Left lobe of liver (tissue), 2 donors: ENCODE measurements at regions not wholly inside any gene's neighbourhood (a gene's known extent, or its start where the extent isn't known, plus 50 kb on each side); places are given as distances from the start of the nearest gene placed in this dataset.
A peak's percentile ranks its signal among the peaks of the same experiment; 100 is the strongest.

Experiments
- ATAC-seq: fragments of 200-7000 bp; cut with Tn5 transposase; one replicate; pipeline ENCODE4 v1.9.1; 2020; ENCODE audit warnings: mild to moderate bottlenecking, moderate library complexity
- DNase-seq: peaks from one replicate; pipeline ENCODE4 v3.0.0-alpha.2; 2020; ENCODE audit warnings: low spot score
- donor health status: DM: no; HTN: no; CAD: no; lungs with moderate emphysema.
- donor health status: DM: no; HTN: yes; CAD: no.

DNA sequence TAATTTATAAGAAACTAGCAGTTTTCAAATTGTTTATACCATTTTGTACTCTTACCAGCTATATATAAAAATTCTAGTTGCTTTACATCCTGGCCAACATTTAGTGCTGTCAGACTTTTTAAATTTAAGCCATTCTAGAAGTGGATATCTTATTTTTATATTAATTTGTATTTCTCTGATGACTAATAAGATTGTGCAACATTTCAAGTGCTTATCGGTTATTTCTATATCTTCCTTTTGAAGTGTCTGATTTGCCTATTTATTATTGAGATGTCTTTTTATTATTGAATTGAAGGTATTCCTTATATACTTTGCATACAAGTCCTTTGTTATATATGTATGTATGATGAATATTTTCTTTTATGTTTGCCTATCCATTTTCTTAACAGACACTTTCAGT is 324.0 kb downstream of the ELAVL2 start:
- DNase-seq: no peak
- no peak for ATAC-seq

DNA sequence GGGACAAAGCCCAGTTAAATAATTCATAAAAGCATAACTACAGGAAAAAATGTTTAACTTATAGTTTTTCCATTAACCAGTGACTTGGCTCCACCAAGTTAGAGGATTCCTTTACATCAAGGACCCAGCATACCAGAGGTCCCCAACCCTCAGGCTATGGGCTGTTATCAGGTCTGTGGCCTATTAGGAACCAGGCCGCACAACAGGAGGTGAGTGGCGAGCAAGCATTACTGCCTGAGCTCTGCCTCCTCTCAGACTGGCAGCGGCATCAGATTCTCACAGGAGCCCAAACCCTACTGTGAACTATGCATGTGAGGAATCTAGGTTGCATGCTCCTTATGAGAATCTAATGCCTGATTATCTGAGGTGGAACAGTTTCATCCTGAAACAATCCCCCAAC is 303.1 kb downstream of the ELAVL2 start:
- ATAC-seq: no peak
- no peak for DNase-seq

DNA sequence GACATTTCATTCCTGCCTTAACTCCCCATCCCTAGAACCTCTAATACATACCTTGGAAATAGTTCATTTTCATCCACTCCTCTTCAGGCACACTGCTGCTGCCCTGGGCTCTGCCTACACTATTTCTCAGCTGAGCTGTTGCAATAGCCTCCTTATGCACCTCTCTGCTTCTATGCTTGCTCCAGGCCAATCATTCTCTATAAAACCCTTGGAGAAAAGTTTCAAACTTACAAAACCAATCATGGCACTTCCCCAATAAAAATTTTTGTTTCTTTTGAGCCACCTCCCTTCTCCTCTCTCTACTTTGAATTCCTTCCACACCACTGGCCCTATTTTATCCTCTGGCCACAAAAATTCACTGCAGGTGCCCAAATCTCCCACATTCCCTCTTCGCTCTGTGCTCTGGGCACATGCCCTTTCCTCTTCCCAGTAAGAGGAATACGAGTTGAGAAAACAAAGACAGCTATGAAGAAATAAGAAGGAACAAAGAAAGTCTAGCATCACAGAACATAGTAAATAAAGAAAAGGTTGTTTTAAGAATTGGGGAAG is 301.4 kb downstream of the ELAVL2 start:
- ATAC-seq (no peak), DNase-seq (no peak)

DNA sequence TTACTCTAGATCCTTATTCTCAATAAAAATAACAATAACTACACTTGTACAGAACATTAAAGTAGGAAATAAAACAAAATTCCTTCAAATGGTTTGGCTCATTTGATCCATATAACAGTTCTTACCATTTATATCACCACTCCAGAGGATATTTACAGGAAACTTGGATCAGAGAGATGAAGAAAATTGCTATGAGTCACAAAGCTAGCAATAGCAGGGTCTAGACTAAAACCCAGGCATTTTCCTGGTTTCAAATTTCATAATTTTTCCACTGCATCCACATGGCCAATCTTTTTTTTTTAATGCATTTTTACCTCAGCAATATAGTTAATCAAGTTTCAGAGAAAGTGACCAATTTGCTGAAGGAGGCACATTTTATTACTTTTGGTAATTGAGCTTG is 299.2 kb downstream of the ELAVL2 start:
- DNase-seq (no peak), ATAC-seq (no peak)

DNA sequence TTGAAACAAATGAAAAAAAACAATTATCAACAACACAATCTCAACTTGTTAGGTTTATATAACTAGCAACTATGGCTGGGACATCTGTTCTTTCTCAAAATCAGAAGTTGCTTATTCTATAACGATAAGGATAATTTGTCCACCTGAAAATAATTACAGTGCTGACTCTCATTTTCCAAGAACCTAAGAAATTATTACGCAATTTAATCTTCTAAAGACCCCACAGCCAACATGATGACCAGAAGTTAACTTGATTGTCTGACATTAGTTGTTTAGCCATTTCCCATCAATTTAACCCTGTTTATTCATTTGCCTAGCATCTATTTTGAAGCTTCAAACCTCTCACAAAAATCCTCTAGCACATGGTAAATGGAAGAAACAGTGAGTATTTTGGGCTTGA is 293.8 kb downstream of the ELAVL2 start:
- DNase-seq: no peak
- no peak for ATAC-seq

DNA sequence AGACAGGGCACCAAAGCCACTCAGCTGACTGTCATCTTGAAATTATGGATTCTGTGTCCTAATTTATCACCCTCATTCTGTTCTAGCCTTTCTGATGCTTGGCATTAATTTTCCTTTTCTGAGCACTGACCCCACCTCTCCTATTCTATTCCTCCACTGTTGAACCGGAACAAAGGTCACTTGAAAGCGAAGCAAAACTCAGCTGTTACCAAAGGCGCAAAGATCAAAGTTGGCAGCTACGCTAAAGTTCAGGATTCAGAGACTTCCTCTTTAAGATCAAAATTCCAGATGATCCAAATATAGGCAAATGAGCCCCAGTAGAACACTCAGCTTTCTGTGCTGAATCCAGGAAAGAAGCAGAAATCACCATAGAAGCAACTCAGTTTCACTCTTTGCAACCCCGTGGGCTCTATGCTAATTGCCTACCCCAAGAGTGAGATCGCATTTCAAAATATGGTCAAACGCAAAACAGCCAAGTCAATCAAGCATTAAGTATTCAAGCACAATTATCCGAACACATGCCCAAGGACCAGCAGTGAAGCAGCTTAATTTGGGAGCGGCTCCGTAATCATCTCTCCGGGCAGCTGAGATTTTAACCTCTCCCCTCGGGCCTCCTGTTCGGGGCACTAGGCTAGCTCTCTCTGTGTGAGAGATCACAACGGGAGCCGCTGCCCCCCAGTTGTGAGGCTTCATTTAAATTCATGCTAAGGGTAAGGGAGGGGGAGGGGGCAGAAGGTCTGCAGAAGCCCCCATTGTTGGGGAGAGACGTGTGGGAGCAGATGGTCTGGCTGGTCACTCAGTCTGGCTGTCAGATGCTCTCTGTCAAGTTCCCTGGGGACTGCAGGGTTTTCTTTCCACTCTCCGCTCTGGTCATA is 288.6 kb downstream of the ELAVL2 start:
- ATAC-seq (peak; percentile 84), DNase-seq (no peak)

DNA sequence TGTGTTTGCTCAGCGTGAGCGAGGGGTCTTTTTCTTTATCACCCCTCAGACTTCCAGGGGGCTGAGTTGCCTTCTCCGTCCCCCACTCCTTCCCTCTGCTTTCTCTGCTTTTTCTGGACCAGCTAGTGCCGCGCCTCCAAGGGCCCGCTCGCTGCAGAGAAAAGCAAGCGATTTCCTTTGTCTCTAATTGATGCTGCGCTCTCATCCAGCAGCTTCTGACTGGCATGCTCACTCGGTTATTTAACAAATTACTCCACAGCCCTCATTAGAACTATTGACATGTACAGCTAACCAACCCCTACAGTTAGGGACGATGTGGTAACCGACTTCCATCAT is 288.0 kb downstream of the ELAVL2 start:
- DNase-seq: no peak

DNA sequence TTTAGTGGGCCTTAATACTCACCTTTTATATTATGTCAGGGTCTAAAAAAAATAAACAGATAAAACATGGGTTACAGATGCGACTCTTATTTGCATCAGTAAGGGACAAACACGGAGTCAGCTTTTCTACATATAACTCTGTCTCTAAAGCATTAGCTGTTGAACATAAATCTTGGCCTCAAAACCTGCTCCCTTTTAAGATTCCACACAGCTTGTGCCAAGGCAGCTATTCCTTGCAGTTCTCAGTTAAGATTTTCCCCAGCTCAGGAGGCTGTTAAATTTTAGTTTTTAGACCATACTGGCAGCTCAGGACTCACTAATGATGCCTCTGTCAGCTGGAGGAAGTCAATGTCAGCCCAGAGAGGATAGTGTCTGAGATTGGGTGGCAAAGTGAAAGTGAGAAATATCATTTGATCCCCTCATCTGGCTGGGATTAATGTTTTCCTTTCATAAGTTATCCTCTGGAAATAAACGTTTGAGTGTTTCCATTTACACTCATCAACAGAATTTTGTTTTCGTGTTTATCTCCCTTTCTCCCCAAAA is 287.5 kb downstream of the ELAVL2 start:
- DNase-seq (no peak), ATAC-seq (no peak)

More for the DNA sequence above, 288.0 kb downstream of the ELAVL2 start:
- ATAC-seq: no peak

DNA sequence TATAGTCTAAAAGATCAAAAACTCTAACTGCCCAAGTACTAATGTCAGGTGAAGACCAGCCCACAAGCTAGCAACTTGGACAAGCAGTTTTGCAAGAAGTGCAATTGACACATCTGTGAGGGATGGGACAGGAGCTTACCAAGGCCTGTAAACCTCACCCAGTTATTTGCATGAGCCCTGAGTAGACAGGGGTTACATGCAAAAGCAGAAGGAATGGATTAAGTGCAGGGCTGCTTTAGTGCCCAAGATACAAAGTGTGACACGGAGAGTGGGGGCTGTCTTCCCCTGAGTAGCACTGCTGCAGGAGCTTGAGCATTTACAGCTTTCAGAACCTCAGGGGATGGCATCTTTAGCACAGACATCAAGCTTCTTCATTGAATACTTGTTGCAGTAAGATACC is 286.7 kb downstream of the ELAVL2 start:
- DNase-seq: no peak
- no peak for ATAC-seq

DNA sequence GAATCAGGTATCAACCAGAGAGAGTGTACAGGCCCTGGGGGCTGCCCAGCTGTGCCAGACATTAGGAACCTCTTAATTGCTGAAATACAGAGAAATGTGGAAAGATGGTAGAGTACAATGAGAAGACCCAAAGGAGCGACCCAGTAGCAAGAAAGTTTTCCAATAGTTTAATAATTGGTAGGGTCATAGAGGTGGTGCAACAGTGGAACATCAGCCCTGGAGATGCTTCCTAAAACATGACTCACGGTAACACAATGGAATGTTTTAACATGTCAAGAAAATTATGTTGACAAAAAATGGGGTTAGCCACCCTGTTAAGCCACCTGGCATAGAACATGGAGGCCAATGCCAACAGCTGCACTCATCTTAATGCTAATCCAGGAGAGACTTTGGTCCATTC is 284.1 kb downstream of the ELAVL2 start:
- no peak for ATAC-seq
- DNase-seq: no peak

DNA sequence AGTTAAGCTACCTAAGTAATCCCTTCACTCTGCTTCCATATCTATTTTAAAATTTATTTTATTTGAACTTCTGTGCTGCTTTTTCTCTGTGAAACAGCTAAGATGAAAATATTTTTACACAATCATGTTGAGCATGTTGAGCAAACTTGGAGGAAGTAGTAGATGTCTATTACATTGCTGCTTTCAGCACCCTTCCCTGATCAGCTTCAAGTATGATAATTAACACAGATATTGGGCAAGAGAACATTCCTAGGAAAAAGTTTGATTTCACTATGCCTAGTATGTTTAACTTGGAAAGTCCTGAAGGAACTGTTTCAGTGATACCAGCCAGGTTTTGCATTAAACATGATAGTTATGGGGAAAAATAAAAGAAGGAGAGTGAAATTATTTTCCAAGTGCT is 283.6 kb downstream of the ELAVL2 start:
- ATAC-seq: no peak

DNA sequence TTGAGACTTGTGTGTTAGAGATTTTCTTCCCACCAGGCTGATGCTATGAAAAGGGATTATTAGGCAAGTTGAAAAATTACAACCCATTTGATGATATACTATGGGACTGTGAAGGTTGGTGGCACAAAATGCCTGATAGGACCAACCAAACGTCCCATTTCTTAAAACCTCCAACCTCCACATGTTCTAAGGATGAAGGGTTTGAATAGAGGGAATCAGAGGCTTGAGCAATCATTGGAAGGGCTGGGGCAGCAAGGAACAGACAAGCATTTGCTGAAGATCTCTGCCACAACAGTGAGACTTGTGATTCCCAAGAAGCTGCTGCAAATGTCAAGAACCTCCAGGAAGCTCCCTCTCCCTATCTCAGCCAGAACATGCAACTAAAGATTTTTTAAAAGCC is 283.1 kb downstream of the ELAVL2 start:
- DNase-seq: no peak
- ATAC-seq: no peak

More for the DNA sequence above, 283.6 kb downstream of the ELAVL2 start:
- DNase-seq: no peak

DNA sequence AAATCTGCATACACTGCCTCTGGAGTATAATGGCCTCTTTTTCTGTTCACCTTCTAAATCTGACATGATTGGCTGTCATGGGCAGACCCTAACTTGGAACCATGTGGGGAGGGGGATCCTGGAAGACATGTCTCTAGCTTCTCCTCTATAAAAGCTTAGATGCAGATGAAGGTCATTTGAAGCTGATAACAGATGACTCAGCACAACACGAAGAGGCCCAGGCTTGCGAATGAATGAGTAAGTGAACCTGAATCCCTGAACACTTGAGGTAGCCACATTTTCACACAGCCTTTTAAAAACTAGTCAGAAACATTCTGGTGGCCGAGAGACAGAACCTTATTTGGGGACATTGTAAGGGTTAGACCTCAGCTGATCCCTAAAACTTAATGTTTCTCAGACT is 282.6 kb downstream of the ELAVL2 start:
- no peak for ATAC-seq

DNA sequence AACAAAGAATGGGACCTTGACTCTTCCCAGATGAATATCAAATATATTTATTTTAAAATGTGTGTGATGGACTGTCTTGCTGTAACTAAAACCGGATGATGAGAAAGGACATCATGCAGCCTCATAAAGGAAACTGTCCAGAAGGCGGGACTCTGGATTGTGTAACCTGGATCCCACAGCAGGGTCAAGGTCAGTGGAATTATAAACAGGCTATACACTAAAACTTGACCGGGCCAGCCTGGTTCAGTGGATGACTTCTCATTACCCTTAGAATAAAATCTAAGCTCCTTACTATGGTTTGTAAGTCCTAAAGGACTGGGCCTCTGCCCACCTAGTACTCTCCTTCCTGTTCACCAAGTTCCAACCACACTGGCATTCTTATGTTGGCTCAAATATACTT is 280.3 kb downstream of the ELAVL2 start:
- DNase-seq (no peak), ATAC-seq (no peak)

More for the DNA sequence above, 282.6 kb downstream of the ELAVL2 start:
- DNase-seq: no peak

DNA sequence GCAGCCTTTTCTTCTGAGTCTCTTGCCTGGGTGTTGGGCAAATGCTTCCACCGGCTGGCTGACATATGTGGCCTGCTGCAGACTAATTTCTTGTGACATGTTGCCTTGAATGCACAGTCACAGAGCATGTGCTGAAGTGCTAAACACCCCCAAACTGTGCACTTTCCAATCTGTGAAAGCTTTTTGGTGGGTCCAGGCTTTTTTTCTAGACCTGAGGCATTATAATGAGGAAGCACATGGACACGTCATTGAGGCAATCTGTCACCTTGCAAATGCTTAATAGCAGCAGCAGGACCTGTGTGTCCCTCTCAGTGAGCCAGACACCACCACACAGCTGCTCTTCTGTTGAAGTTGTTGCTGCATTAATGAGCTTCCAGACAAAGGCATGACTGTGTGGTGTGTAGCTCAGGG is 274.7 kb downstream of the ELAVL2 start:
- DNase-seq: no peak
- no peak for ATAC-seq

DNA sequence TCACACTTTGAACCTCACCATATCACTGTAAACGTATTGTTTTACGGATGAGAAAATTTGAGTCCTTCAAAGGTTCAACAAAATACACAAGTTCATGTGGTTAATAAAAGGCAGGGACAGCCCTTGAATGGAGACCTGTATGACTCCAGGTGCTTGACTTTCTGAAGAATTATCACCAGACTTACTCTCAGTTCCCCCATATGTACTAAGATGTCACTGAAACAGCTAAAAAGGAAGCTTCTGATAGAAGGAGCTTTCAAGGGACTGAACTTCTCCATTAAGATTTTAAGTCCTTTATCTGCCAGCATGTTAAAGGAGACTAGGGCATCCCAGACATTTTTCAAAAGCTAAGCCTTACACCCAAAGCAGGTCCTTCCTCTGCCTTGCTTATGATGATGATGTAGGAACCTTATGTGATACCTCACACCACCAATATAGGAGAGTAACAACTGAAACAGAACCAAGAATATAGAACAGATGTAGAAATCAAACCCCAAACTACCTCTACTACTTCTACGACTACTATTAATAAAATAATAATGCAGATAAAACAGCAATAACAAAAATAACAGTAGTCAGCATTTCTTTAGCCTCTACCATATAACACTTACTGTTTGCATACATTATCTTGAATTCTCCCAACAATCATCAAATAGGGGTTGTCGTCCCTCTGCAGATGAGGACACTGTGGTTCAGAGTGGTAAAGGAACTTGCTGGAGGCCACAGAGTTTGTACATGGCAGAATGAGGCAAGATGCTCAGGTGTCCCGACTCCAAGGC is 273.9 kb downstream of the ELAVL2 start:
- no peak for ATAC-seq
- no peak for DNase-seq

DNA sequence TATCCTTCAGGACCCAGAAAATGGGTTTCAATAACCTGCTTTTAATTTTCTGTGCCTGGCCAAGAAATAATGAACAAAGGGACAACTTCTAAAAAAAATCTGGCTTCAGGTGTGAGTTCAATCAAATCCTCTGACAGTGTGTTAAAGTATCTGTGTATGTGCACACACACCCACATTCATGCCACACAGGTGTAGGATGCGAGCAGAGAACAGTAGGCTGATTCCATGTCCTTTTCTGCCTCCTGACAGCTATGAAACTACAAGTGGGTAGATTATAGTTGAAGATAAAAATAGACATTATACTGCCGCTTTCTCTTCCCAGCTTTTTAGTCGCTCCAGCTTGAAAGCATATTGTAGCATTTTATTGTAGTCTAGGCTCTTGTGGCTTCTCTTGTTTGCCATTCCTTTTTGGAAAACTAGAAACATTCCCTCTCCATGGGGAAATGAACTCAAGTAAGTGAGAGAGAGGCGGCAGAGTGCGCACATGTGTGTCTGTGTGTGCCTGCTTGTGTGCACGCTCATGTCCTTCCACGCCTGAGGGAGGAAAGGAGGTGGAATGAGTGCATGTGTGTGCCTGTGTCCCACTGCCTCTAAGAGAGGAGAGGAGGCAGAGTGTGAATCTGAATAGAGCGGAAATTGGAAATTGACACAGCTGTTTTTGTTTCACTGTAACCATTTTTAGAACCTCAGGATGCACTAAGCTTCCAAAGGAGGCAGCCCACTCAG is 273.0 kb downstream of the ELAVL2 start:
- ATAC-seq: no peak
- no peak for DNase-seq

DNA sequence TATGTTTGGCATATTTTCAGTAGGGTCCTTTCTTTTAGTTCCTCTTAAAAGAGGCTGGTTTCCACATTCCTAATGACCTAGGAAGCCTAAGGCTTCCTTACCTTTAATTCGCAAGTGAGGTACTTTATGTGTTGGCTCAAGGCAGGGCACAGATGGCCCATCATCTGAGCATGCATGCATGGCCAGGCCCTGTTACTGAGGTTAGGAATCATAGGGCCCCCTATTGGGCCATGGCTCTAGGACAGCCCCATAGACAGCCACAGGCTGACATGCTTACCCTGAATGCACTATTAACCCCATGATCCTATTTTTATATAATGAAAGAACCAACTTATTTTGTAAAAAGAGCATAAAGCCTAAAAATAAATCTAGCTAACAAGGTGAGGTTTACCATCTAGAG is 271.4 kb downstream of the ELAVL2 start:
- DNase-seq (no peak), ATAC-seq (no peak)

DNA sequence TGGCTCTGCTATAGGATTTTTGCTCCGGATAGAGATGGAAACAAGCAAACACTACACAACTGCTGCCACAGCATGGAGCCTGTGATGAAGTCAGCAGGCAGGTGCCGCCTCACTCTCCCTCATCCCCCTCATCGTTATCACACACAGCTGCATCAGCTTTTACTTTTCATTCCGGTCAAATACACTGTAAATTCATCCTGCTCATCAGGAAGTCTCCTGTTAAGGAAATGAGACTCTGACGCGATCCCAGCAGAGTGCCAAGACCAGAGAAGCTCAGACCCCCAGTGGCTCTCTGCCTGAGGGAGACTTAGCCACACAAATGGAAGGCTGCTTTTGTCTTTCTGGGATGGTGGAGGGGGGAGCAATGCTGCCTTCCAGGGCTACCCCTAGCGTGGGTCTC is 270.2 kb downstream of the ELAVL2 start:
- DNase-seq (no peak), ATAC-seq (no peak)

DNA sequence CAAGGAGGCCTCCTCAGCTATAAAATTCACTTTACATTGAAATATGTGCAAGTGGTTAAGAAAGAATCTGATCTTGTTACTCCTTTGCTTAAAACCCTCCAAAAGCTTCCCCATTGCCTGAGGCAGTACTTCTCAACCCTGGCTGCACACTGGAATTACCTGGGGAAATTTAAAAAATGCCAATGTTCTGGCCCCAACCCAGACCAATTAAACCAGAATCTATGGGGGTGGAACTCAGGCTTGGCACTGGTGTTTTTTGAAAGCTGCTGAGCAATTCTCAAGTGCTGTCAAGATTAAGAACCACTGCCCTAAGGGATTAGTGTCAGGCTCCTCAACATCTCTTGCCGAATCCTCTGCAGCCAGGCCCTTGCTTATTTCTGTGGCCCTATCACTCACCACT is 269.6 kb downstream of the ELAVL2 start:
- no peak for DNase-seq
- ATAC-seq: no peak

DNA sequence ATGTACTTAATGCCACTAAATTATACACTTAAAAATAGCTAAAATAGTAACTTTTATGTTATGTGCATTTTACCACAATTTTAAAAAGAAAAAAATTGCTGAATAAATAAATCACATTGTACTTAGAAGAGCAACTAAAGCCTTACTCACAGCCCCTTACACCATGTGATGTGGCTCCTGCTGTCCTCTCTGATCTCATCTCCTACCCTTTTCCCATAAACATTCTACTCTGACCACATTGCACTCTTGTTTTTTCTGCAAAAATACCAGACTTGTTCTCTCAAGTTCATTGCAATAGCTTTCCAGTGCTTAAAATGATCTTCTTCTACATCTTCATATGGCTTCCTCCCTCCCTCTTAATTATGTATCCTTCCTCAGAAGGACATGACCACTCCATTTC is 268.4 kb downstream of the ELAVL2 start:
- no peak for ATAC-seq

More for the DNA sequence above, 268.4 kb downstream of the ELAVL2 start:
- no peak for DNase-seq
